Sigmoid colon (tissue), 4 donors: ENCODE measurements at regions not wholly inside any gene's neighbourhood (a gene's known extent, or its start where the extent isn't known, plus 50 kb on each side); places are given as distances from the start of the nearest gene placed in this dataset.

Source experiments
- EP300 ChIP-seq, 4 donors: sonication (generic); formaldehyde crosslinking; IDR thresholded peaks; one replicate each; pipeline ENCODE4 v1.6.1; 2017; ENCODE audit warnings: antibody characterized with exemption in 4 of 4
- POLR2A ChIP-seq, 2 donors: fragments of 450-650 bp; IDR thresholded peaks; one replicate each; pipeline ENCODE4 v1.6.1; 2016; ENCODE audit warnings: antibody characterized with exemption in 2 of 2, mild to moderate bottlenecking in 2 of 2, moderate library complexity in 2 of 2
- POLR2AphosphoS5 ChIP-seq, 4 donors: sonication (generic); formaldehyde crosslinking; IDR thresholded peaks; one replicate each; pipeline ENCODE4 v1.6.1; 2017; ENCODE audit warnings: antibody characterized with exemption in 4 of 4
- TF ChIP-seq, protein P1 (sequence below), 4 experiments: fragments of 450-650 bp in 3 of 4; fragments of 200-600 bp in 1 of 4; IDR thresholded peaks; one replicate each; pipeline ENCODE4 v1.5.1; 2016 to 2019; ENCODE audit warnings: antibody characterized with exemption in 4 of 4, mild to moderate bottlenecking in 3 of 4, moderate library complexity in 2 of 4

DNA sequence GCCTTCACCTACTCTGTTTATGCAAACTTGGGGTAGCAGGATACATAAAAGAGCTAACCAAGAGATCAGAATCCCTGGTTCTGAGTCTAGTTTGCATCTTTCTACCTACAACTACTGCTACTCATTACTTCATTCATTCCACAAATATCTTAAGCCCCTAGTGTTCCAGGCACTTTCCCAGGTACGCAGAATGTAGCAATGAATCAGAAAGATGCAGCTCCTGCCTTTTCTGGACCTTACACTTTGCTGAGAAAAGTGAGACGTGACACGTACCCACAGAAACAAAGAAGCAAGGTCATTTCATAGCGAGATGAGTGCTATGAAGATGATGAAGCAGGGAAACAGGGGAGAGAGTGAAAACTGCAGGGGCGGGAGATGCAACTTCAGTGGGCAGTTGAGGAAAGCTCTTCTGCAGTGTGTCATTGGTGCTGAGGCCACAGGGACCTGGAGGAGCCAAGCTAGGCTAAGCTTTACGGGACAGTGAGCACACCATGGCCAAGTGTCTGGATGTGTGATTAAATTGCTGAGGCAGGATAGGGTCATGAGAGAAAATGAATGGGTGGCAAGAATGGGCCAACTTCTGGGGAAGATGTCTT, 167.9 kb downstream of the TNFSF18 start:
- TF ChIP-seq, protein P1, sequence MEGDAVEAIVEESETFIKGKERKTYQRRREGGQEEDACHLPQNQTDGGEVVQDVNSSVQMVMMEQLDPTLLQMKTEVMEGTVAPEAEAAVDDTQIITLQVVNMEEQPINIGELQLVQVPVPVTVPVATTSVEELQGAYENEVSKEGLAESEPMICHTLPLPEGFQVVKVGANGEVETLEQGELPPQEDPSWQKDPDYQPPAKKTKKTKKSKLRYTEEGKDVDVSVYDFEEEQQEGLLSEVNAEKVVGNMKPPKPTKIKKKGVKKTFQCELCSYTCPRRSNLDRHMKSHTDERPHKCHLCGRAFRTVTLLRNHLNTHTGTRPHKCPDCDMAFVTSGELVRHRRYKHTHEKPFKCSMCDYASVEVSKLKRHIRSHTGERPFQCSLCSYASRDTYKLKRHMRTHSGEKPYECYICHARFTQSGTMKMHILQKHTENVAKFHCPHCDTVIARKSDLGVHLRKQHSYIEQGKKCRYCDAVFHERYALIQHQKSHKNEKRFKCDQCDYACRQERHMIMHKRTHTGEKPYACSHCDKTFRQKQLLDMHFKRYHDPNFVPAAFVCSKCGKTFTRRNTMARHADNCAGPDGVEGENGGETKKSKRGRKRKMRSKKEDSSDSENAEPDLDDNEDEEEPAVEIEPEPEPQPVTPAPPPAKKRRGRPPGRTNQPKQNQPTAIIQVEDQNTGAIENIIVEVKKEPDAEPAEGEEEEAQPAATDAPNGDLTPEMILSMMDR (IDR thresholded peaks at IDR 0.05), result no peak
- TF ChIP-seq POLR2A (IDR thresholded peaks at IDR 0.05) (no peak), POLR2AphosphoS5 (IDR thresholded peaks at IDR 0.05) (no peak), EP300 (IDR thresholded peaks at IDR 0.05) (no peak)
